Endothelial cell of umbilical vein (primary cell): ENCODE measurements at regions not wholly inside any gene's neighbourhood (a gene's known extent, or its start where the extent isn't known, plus 50 kb on each side); places are given as distances from the start of the nearest gene placed in this dataset.

Experiments used
- BruUV-seq: library from RNA; stranded (reverse); fragments of 400-500 nt; replicated peaks from 2 replicates; lab custom pipeline; 2021; lab: Mats Ljungman, UMichigan
- CTCF ChIA-PET: fragments of 300-600, 350-600 bp; sonication (Branson Sonifier 250); formaldehyde crosslinking; loops from one replicate; lab custom pipeline; 2021; ENCODE audit warnings: antibody characterized with exemption, inconsistent platforms; lab: Charles Lee
- POLR2A ChIA-PET: fragments of 300-600, 350-600 bp; sonication (Branson Sonifier 250); formaldehyde crosslinking; loops from one replicate; lab custom pipeline; 2021; ENCODE audit warnings: antibody characterized with exemption, inconsistent platforms; lab: Charles Lee
- DNase-seq: peaks from one replicate; pipeline ENCODE4 v3.0.0-alpha.2; 2011; ENCODE audit warnings: low read depth, low spot score
- FAIRE-seq: peaks from 2 replicates; lab custom pipeline; 2011; peaks lifted over from hg19 to GRCh38; lab: Jason Lieb, UNC
- H2AFZ ChIP-seq: 2 replicates; pipeline ENCODE4 v1.6.0; 2012; ENCODE audit warnings: low read depth, low read length, control low read depth, inconsistent platforms
- H3K27ac ChIP-seq: 2 replicates; pipeline ENCODE4 v1.5.1; 2011; ENCODE audit warnings: low read depth, mild to moderate bottlenecking, control low read depth, low read length, moderate library complexity; ENCODE audit not compliant: insufficient read depth
- H3K27me3 ChIP-seq, 2 experiments: 2 replicates each; pipeline versions ENCODE4 v1.6.0 to v1.6.1; 2011; ENCODE audit warnings: low read length in 2 of 2, mixed read lengths in 1 of 2; ENCODE audit not compliant: control insufficient read depth in 2 of 2, insufficient read depth in 2 of 2
- H3K36me3 ChIP-seq, 2 experiments: 2 replicates in 1 of 2; 3 replicates in 1 of 2; pipeline ENCODE4 v1.5.1; 2011; ENCODE audit warnings: low read length in 2 of 2, mild to moderate bottlenecking in 1 of 2, moderate library complexity in 1 of 2; ENCODE audit not compliant: control insufficient read depth in 2 of 2, insufficient read depth in 2 of 2; ENCODE audit errors: extremely low read depth in 1 of 2
- H3K4me1 ChIP-seq: 3 replicates; pipeline ENCODE4 v1.5.1; 2011; ENCODE audit warnings: mild to moderate bottlenecking, low read length; ENCODE audit not compliant: control insufficient read depth, insufficient read depth; ENCODE audit errors: extremely low read depth
- H3K4me2 ChIP-seq: 2 replicates; pipeline ENCODE4 v1.6.1; 2011; ENCODE audit warnings: low read length, control low read depth, mixed read lengths; ENCODE audit not compliant: insufficient read depth
- H3K4me3 ChIP-seq, 3 experiments: fragments of 200-600 bp in 1 of 3; sonication (generic), shearing (Covaris generic) in 1 of 3; replicated peaks in 1 of 3; 2 replicates each; pipeline ENCODE4 v1.5.1; 2011 to 2016; ENCODE audit warnings: control low read depth in 3 of 3, low read length in 3 of 3, mild to moderate bottlenecking in 2 of 3, inconsistent platforms in 1 of 3, low read depth in 1 of 3, moderate library complexity in 1 of 3; ENCODE audit not compliant: insufficient read depth in 1 of 3
- H3K79me2 ChIP-seq: 2 replicates; pipeline ENCODE4 v1.6.0; 2012; ENCODE audit warnings: low read length, inconsistent platforms; ENCODE audit not compliant: control insufficient read depth, insufficient read depth
- H3K9ac ChIP-seq: replicated peaks from 2 replicates; pipeline ENCODE3; 2011; ENCODE audit warnings: low read length, control low read depth; ENCODE audit not compliant: insufficient read depth; ENCODE audit errors: extremely low read depth
- H3K9me1 ChIP-seq: replicated peaks from 3 replicates; pipeline ENCODE4 v1.6.0; 2011; ENCODE audit warnings: mild to moderate bottlenecking, low read length; ENCODE audit not compliant: control insufficient read depth, insufficient read depth; ENCODE audit errors: extremely low read depth
- H3K9me3 ChIP-seq: replicated peaks from 2 replicates; pipeline ENCODE4 v1.5.1; 2012; ENCODE audit warnings: low read length, inconsistent platforms; ENCODE audit not compliant: control insufficient read depth, insufficient read depth
- H4K20me1 ChIP-seq: replicated peaks from 2 replicates; pipeline ENCODE3; 2011; ENCODE audit warnings: mild to moderate bottlenecking, low read length; ENCODE audit not compliant: control insufficient read depth, insufficient read depth; ENCODE audit errors: extremely low read depth
- EZH2 ChIP-seq: IDR thresholded peaks from 2 replicates; pipeline ENCODE4 v1.6.1; 2012; ENCODE audit warnings: borderline replicate concordance, low read depth, mild to moderate bottlenecking, moderate library complexity, low read length, inconsistent platforms; ENCODE audit not compliant: severe bottlenecking
- FOS ChIP-seq: IDR thresholded peaks from 2 replicates; pipeline ENCODE4 v1.6.1; 2011; ENCODE audit warnings: mild to moderate bottlenecking, low read length, moderate library complexity, borderline replicate concordance; ENCODE audit not compliant: insufficient read depth
- GATA2 ChIP-seq: IDR thresholded peaks from 2 replicates; pipeline ENCODE4 v1.7.0; 2011; ENCODE audit warnings: low read depth, mild to moderate bottlenecking, moderate library complexity, mixed read lengths, low read length; ENCODE audit not compliant: insufficient read length, insufficient read depth
- JUN ChIP-seq: IDR thresholded peaks from 2 replicates; pipeline ENCODE4 v1.6.1; 2011; ENCODE audit warnings: borderline replicate concordance, low read depth; ENCODE audit not compliant: insufficient read length, insufficient read depth
- MYC ChIP-seq: IDR thresholded peaks from one replicate; pipeline ENCODE4 v1.6.1; 2011; ENCODE audit warnings: mild to moderate bottlenecking, low read depth, low read length
- POLR2A ChIP-seq: IDR thresholded peaks from 2 replicates; pipeline ENCODE4 v1.6.1; 2012; ENCODE audit warnings: low read depth, mild to moderate bottlenecking, control low read depth, low read length
- POLR2AphosphoS5 ChIP-seq: IDR thresholded peaks from 2 replicates; pipeline ENCODE4 v1.6.1; 2012; ENCODE audit warnings: low read depth, mild to moderate bottlenecking, control low read depth, low read length, moderate library complexity; ENCODE audit not compliant: insufficient read depth
- dilution Hi-C: fragments of 300-500 bp; cut with MboI; formaldehyde crosslinking; loops from one replicate; pipeline ENCODE4 v1.15.0; 2019; ENCODE audit warnings: low sequenced_read_pairs; ENCODE audit not compliant: extremely low pct_ligation_motif_present
- intact Hi-C: fragments of 100-400 bp; cut with micrococcal nuclease; formaldehyde crosslinking; loops from one replicate; pipeline ENCODE4 v1.10.0; 2022
- TF ChIP-seq, protein P1 (sequence below): IDR thresholded peaks from 2 replicates; pipeline ENCODE4 v1.6.1; 2011; ENCODE audit not compliant: insufficient read depth, insufficient read length
- TF ChIP-seq, protein P2 (sequence below), 2 donors: IDR thresholded peaks; 1 replicate in 1 of 2; 2 replicates in 1 of 2; pipeline ENCODE4 v1.5.1; 2011; ENCODE audit warnings: low read length in 2 of 2, mild to moderate bottlenecking in 2 of 2, moderate library complexity in 2 of 2, control low read depth in 1 of 2, inconsistent platforms in 1 of 2, low read depth in 1 of 2; ENCODE audit not compliant: insufficient read depth in 1 of 2; ENCODE audit errors: extremely low read depth in 1 of 2

DNA sequence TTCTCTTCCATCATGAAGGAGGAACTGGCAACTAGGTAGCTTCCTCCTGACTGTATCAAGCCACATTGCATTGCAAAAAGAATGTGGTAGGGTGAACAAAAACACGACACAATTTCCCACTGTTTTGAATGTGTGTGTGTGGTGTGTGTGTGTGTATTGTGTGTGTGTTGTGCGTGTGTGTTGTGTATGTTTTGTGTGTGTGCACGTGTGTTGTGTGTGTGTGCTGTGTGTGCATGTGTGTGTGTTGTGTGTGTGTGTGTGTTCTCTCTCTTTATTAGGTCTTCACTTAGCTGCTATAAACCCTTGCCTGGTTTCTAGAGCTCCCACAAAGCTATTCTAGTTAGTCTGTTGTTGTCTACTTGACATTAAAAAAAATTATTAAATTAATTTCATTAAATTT is 550.0 kb upstream of the GYPC start:
- Histone ChIP-seq H3K9me1 (no peaks in the 10 kb centered on the region), H3K4me1 (no peaks in the 10 kb centered on the region), H3K4me2 (no peak overlapping the region), H3K9me3 (no peaks in the 10 kb centered on the region), H3K9ac (no peak overlapping the region), H3K79me2 (no peaks in the 10 kb centered on the region), H4K20me1 (no peaks in the 10 kb centered on the region), H3K36me3 (no peaks in the 10 kb centered on the region), H3K4me3 (no peak overlapping the region), H3K27me3 (no peaks in the 10 kb centered on the region), H2AFZ (no peak overlapping the region), H3K27ac (no peak overlapping the region)
- no peak for FAIRE-seq
- intact Hi-C loops: no loop called here
- CTCF ChIA-PET: no interaction called here
- dilution Hi-C loops: no loop called here
- no TSS peak for BruUV-seq
- TF ChIP-seq JUN (no peak), MYC (no peak), FOS (no peak), POLR2A (no peak), EZH2 (no peak), GATA2 (no peak), POLR2AphosphoS5 (no peak)
- TF ChIP-seq, protein P1, sequence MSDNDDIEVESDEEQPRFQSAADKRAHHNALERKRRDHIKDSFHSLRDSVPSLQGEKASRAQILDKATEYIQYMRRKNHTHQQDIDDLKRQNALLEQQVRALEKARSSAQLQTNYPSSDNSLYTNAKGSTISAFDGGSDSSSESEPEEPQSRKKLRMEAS: no peak
- TF ChIP-seq, protein P2, sequence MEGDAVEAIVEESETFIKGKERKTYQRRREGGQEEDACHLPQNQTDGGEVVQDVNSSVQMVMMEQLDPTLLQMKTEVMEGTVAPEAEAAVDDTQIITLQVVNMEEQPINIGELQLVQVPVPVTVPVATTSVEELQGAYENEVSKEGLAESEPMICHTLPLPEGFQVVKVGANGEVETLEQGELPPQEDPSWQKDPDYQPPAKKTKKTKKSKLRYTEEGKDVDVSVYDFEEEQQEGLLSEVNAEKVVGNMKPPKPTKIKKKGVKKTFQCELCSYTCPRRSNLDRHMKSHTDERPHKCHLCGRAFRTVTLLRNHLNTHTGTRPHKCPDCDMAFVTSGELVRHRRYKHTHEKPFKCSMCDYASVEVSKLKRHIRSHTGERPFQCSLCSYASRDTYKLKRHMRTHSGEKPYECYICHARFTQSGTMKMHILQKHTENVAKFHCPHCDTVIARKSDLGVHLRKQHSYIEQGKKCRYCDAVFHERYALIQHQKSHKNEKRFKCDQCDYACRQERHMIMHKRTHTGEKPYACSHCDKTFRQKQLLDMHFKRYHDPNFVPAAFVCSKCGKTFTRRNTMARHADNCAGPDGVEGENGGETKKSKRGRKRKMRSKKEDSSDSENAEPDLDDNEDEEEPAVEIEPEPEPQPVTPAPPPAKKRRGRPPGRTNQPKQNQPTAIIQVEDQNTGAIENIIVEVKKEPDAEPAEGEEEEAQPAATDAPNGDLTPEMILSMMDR (IDR thresholded peaks at IDR 0.05; ENCODE audit: extremely low read depth in 1 of 2, insufficient read depth in 1 of 2, low read depth in 1 of 2, low read length in 2 of 2): no peak
- no peak for DNase-seq
- POLR2A ChIA-PET: no interaction called here
